ENCODE measurements at regions not wholly inside any gene's neighbourhood (a gene's known extent, or its start where the extent isn't known, plus 50 kb on each side); places are given as distances from the start of the nearest gene placed in this dataset.

DNA sequence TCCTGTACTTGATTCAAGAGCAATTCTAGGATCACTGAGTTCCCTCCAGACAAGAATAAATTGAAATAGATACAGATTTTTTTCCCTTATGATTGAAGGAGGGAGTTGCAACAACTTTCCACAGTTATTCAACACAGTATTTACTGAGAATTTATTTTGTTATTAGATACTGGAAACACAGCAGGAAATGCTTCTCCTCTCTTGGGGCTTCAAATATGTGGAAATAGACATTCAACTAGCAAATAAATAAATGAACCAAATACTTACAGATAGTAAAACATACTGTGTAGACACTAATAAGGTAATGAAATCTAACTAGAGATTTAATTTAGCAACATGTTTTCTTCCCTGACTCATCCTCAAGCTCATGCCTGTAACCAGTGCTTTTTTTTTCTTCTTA, 169.2 kb downstream of the LNPK start:
- ATAC-seq (no peak), DNase-seq (ENCODE audit: low read depth, low spot score) (no peak)
- BruUV-seq (replicated peaks): no TSS peak
- H3K9me3 ChIP-seq (ENCODE audit: control insufficient read depth in 1 of 2, insufficient read depth in 1 of 2, low read depth in 1 of 2, low read length in 2 of 2): no peaks in the 10 kb centered on the region
- H3K36me3 ChIP-seq (ENCODE audit: control insufficient read depth in 1 of 2, insufficient read depth in 2 of 2, low read length in 2 of 2): no peaks in the 10 kb centered on the region
- no peaks in the 10 kb centered on the region for H3K9me2 ChIP-seq (ENCODE audit: insufficient read depth)
- no peaks in the 10 kb centered on the region for H3K79me2 ChIP-seq (ENCODE audit: insufficient read depth, low read length)
- H3K4me1 ChIP-seq (ENCODE audit: control insufficient read depth in 1 of 2, insufficient read depth in 2 of 2, low read length in 2 of 2): no peaks in the 10 kb centered on the region
- H3K4me2 ChIP-seq (ENCODE audit: low read length): no peak overlapping the region
- RAD21 ChIA-PET (ENCODE audit: low non-redundant PET in 1 of 2, low total read pairs in 2 of 2, uncharacterized antibody in 2 of 2, unreplicated experiment in 2 of 2): no interaction called here
- no peak overlapping the region for H2AFZ ChIP-seq (ENCODE audit: low read depth, low read length, poor library complexity, severe bottlenecking)
- intact Hi-C loops (cut with micrococcal nuclease): no loop called here
- H3K4me3 ChIP-seq (replicated peaks in 1 of 2; ENCODE audit: low read depth in 1 of 2, low read length in 2 of 2): no peak overlapping the region
- TF ChIP-seq CBX3 (IDR thresholded peaks at IDR 0.05; ENCODE audit: low read depth) (no peak), JUND (IDR thresholded peaks at IDR 0.05) (no peak), FOSL1 (IDR thresholded peaks at IDR 0.05; ENCODE audit: low read depth) (no peak), RAD21 (IDR thresholded peaks at IDR 0.05; ENCODE audit: low read depth) (no peak), CEBPB (IDR thresholded peaks at IDR 0.05; ENCODE audit: low read depth) (no peak), ZNF274 (IDR thresholded peaks at IDR 0.05; ENCODE audit: low read depth, low read length) (no peak), SRF (IDR thresholded peaks at IDR 0.05; ENCODE audit: low read depth) (no peak)
- H3K27me3 ChIP-seq (ENCODE audit: insufficient read depth, low read length): no peaks in the 10 kb centered on the region
- POLR2A ChIA-PET: no interaction called here
- H4K20me1 ChIP-seq (ENCODE audit: insufficient read depth): no peaks in the 10 kb centered on the region
- H3K9ac ChIP-seq (ENCODE audit: low read length): no peak overlapping the region
- CTCF ChIA-PET: no interaction called here
- no peak overlapping the region for H3K27ac ChIP-seq (ENCODE audit: low read depth, low read length)

DNA sequence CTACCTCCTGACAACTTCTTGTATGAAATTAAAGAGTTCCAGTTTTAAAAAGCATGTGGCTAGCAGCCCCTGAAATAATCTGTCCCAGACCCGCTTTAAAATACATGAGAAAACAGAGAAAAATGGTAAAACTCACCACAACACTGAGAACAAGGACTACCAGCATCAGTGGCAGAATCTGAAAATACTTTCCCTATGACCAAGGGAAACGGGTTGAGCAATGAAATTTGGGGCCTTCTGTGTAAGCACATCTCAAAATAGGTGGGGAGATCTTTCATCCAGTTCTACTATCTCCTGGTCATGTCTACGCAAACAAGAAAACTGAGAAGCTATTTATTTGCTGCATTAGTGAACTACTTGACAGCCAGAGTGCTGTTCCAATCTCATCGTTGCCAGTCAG, 172.3 kb downstream of the LNPK start:
- H3K9me3 ChIP-seq (ENCODE audit: control insufficient read depth in 1 of 2, insufficient read depth in 1 of 2, low read depth in 1 of 2, low read length in 2 of 2): no peaks in the 10 kb centered on the region
- BruUV-seq (replicated peaks): no TSS peak
- H3K27ac ChIP-seq (ENCODE audit: low read depth, low read length): no peak overlapping the region
- ATAC-seq (no peak), DNase-seq (ENCODE audit: low read depth, low spot score) (no peak)
- no peak overlapping the region for H3K9ac ChIP-seq (ENCODE audit: low read length)
- RAD21 ChIA-PET (ENCODE audit: low non-redundant PET in 1 of 2, low total read pairs in 2 of 2, uncharacterized antibody in 2 of 2, unreplicated experiment in 2 of 2): no interaction called here
- no peaks in the 10 kb centered on the region for H3K36me3 ChIP-seq (ENCODE audit: control insufficient read depth in 1 of 2, insufficient read depth in 2 of 2, low read length in 2 of 2)
- no peak overlapping the region for H3K4me2 ChIP-seq (ENCODE audit: low read length)
- no peaks in the 10 kb centered on the region for H3K9me2 ChIP-seq (ENCODE audit: insufficient read depth)
- H3K4me3 ChIP-seq (replicated peaks in 1 of 2; ENCODE audit: low read depth in 1 of 2, low read length in 2 of 2): no peak overlapping the region
- no peaks in the 10 kb centered on the region for H4K20me1 ChIP-seq (ENCODE audit: insufficient read depth)
- POLR2A ChIA-PET: no interaction called here
- CTCF ChIA-PET: no interaction called here
- no peaks in the 10 kb centered on the region for H3K79me2 ChIP-seq (ENCODE audit: insufficient read depth, low read length)
- TF ChIP-seq POLR2A (IDR thresholded peaks at IDR 0.05; ENCODE audit: borderline replicate concordance, extremely low read depth, insufficient read depth, insufficient read length): no peak
- no peaks in the 10 kb centered on the region for H3K4me1 ChIP-seq (ENCODE audit: control insufficient read depth in 1 of 2, insufficient read depth in 2 of 2, low read length in 2 of 2)
- H2AFZ ChIP-seq (ENCODE audit: low read depth, low read length, poor library complexity, severe bottlenecking): no peak overlapping the region
- intact Hi-C loops (cut with micrococcal nuclease): no loop called here
- H3K27me3 ChIP-seq (ENCODE audit: insufficient read depth, low read length): no peaks in the 10 kb centered on the region
